ENCODE measurements at regions not wholly inside any gene's neighbourhood (a gene's known extent, or its start where the extent isn't known, plus 50 kb on each side); places are given as distances from the start of the nearest gene placed in this dataset.

DNA sequence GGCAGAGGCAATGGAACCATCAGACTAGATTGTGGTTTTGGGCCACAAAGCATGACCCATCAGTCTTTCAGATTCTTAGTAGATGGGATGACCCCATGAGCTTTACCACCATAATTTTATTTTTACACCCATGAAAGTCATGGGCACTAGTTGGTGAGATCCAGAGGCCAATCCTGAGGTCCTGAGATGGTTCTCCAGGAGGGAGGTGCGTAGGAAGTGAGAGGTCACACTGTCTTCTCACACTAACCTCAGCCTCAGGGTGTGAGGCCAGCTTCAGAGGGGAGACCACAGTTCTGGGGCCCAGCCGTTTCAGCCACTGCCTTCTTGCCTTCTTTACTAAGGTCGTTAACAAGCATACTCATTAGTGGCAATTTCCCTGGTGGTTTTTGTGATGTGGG, 106.4 kb downstream of the AKAP11 start:
- WGBS (ENCODE audit: low lambda C conversion rate, missing lambda C conversion rate), result 82% methylated on average over 3 of the region's 3 CpGs
- no peaks in the 10 kb centered on the region for H3K9me2 ChIP-seq (replicated peaks; ENCODE audit: insufficient read depth)

DNA sequence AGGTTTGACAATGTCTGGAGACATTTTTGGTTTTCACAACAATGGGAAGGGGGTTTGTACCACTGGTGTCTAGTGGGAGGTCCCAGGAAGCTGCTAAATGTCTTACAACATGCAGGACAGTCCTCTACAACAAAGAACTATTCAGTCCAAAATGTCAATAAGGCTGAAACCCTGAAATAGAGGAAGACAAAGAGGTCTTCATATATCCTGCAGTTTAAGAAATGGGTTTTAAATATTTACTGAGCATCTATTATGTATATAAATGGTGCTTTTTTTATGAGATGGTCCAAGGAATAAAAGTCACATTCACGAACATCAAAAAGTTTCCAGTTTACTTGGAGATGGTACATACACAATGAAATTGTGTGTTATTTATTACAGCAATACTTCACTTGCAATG, 107.3 kb downstream of the AKAP11 start:
- no peak overlapping the region for H2AFZ ChIP-seq
- TF ChIP-seq, protein P1, sequence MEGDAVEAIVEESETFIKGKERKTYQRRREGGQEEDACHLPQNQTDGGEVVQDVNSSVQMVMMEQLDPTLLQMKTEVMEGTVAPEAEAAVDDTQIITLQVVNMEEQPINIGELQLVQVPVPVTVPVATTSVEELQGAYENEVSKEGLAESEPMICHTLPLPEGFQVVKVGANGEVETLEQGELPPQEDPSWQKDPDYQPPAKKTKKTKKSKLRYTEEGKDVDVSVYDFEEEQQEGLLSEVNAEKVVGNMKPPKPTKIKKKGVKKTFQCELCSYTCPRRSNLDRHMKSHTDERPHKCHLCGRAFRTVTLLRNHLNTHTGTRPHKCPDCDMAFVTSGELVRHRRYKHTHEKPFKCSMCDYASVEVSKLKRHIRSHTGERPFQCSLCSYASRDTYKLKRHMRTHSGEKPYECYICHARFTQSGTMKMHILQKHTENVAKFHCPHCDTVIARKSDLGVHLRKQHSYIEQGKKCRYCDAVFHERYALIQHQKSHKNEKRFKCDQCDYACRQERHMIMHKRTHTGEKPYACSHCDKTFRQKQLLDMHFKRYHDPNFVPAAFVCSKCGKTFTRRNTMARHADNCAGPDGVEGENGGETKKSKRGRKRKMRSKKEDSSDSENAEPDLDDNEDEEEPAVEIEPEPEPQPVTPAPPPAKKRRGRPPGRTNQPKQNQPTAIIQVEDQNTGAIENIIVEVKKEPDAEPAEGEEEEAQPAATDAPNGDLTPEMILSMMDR (IDR thresholded peaks at IDR 0.05; ENCODE audit: poor library complexity), result no peak
- TF ChIP-seq EZH2phosphoT487 (IDR thresholded peaks at IDR 0.05; ENCODE audit: low read depth, severe bottlenecking, unreplicated experiment) (no peak), EZH2 (IDR thresholded peaks at IDR 0.05; ENCODE audit: borderline replicate concordance) (no peak)
- no peaks in the 10 kb centered on the region for H3K79me2 ChIP-seq
- no peaks in the 10 kb centered on the region for H3K27me3 ChIP-seq
- no peak overlapping the region for H3K27ac ChIP-seq
- H3K9me2 ChIP-seq (replicated peaks; ENCODE audit: insufficient read depth), result no peaks in the 10 kb centered on the region
- H3K4me3 ChIP-seq, result no peak overlapping the region
- no peak for DNase-seq (ENCODE audit: low spot score)
- H3K4me1 ChIP-seq (ENCODE audit: insufficient read depth), result no peaks in the 10 kb centered on the region
- 91% methylated on average over 1 of the region's 1 CpG for WGBS (ENCODE audit: low lambda C conversion rate, missing lambda C conversion rate)
- H3K4me2 ChIP-seq, result no peak overlapping the region
- no peaks in the 10 kb centered on the region for H3K9me3 ChIP-seq (ENCODE audit: low read depth)
- no peaks in the 10 kb centered on the region for H3K36me3 ChIP-seq (replicated peaks; ENCODE audit: insufficient read depth, low read depth)
- no peaks in the 10 kb centered on the region for H4K20me1 ChIP-seq (ENCODE audit: insufficient read depth, poor library complexity, severe bottlenecking)

More for the DNA sequence above, 106.4 kb downstream of the AKAP11 start:
- no peaks in the 10 kb centered on the region for H3K4me1 ChIP-seq (ENCODE audit: insufficient read depth)
- H3K79me2 ChIP-seq, result no peaks in the 10 kb centered on the region
- no peak overlapping the region for H3K4me3 ChIP-seq
- no peak overlapping the region for H3K4me2 ChIP-seq
- TF ChIP-seq, protein P1 (IDR thresholded peaks at IDR 0.05; ENCODE audit: poor library complexity), result no peak
- TF ChIP-seq EZH2phosphoT487 (IDR thresholded peaks at IDR 0.05; ENCODE audit: low read depth, severe bottlenecking, unreplicated experiment) (no peak), EZH2 (IDR thresholded peaks at IDR 0.05; ENCODE audit: borderline replicate concordance) (no peak)
- no peak overlapping the region for H2AFZ ChIP-seq
- H3K9me3 ChIP-seq (ENCODE audit: low read depth), result no peaks in the 10 kb centered on the region
- no peaks in the 10 kb centered on the region for H4K20me1 ChIP-seq (ENCODE audit: insufficient read depth, poor library complexity, severe bottlenecking)
- DNase-seq (ENCODE audit: low spot score), result no peak
- no peaks in the 10 kb centered on the region for H3K36me3 ChIP-seq (replicated peaks; ENCODE audit: insufficient read depth, low read depth)
- no peak overlapping the region for H3K27ac ChIP-seq
- no peaks in the 10 kb centered on the region for H3K27me3 ChIP-seq

DNA sequence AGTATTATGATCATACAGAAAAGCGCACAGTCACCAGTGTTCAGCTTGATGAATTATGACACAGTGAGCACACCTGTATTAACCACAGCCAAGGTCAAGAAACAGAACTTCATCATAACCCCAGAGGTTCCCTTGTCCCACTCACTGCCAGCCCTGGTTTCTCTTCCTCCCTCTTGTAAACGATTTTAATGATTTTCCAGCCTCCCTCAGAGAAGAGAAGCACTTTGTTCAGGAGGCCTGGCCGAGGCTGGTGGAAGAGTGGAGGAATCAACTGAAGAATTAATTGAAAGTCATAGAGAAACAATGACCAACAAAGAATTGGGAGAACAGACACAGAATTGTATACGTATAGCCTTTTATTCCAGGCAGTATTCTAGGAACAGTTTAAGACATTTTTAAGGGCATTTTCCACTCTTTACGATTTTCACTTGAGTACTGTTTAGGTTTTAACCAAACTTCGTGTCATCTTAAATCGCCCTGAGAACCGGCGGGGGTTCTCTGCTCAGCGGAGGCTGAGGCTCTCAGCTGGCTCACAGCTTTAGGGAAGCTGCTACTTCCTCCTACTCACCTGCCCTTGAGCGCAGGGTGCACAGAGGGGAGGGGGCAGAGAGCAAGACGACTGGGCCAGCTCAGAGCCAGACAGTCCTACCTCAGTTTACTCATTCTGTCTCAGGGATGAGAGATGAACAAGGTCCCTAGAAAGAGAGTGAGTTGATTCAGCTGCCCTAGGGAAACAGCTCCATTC, 108.6 kb downstream of the AKAP11 start:
- H3K9me2 ChIP-seq (replicated peaks; ENCODE audit: insufficient read depth), result no peaks in the 10 kb centered on the region
- no peaks in the 10 kb centered on the region for H4K20me1 ChIP-seq (ENCODE audit: insufficient read depth, poor library complexity, severe bottlenecking)
- H3K4me2 ChIP-seq, result no peak overlapping the region
- H2AFZ ChIP-seq, result no peak overlapping the region
- DNase-seq (ENCODE audit: low spot score), result no peak
- H3K36me3 ChIP-seq (replicated peaks; ENCODE audit: insufficient read depth, low read depth), result no peaks in the 10 kb centered on the region
- no peaks in the 10 kb centered on the region for H3K9me3 ChIP-seq (ENCODE audit: low read depth)
- WGBS (ENCODE audit: low lambda C conversion rate, missing lambda C conversion rate), result 78% methylated on average over 12 of the region's 12 CpGs
- no peak overlapping the region for H3K27ac ChIP-seq
- TF ChIP-seq, protein P1 (IDR thresholded peaks at IDR 0.05; ENCODE audit: poor library complexity), result no peak
- TF ChIP-seq EZH2 (IDR thresholded peaks at IDR 0.05; ENCODE audit: borderline replicate concordance) (no peak), EZH2phosphoT487 (IDR thresholded peaks at IDR 0.05; ENCODE audit: low read depth, severe bottlenecking, unreplicated experiment) (no peak)
- H3K4me3 ChIP-seq, result no peak overlapping the region
- H3K27me3 ChIP-seq, result no peaks in the 10 kb centered on the region
- no peaks in the 10 kb centered on the region for H3K4me1 ChIP-seq (ENCODE audit: insufficient read depth)
- H3K79me2 ChIP-seq, result no peaks in the 10 kb centered on the region

Data from hepatocyte (in vitro differentiated cells).